Neutrophil (primary cell): ENCODE measurements at regions not wholly inside any gene's neighbourhood (a gene's known extent, or its start where the extent isn't known, plus 50 kb on each side); places are given as distances from the start of the nearest gene placed in this dataset.

Experiments used
- H3K27ac ChIP-seq: fragments of 200-600 bp; sonication (generic); 2 replicates; pipeline ENCODE4 v1.5.1; 2016; ENCODE audit warnings: mild to moderate bottlenecking, moderate library complexity
- H3K27me3 ChIP-seq: fragments of 200-600 bp; sonication (generic); 2 replicates; pipeline ENCODE4 v1.6.0; 2016; ENCODE audit warnings: mild to moderate bottlenecking
- H3K36me3 ChIP-seq: fragments of 200-600 bp; sonication (generic); 2 replicates; pipeline ENCODE4 v1.5.1; 2017
- H3K4me1 ChIP-seq, 2 experiments: fragments of 200-600 bp in 1 of 2; sonication (generic) in 1 of 2; 1 replicate in 1 of 2; 2 replicates in 1 of 2; pipeline versions ENCODE4 v1.5.1 to v1.6.1; 2013 to 2016; ENCODE audit warnings: low read depth in 1 of 2, low read length in 1 of 2, mild to moderate bottlenecking in 1 of 2, moderate library complexity in 1 of 2; ENCODE audit not compliant: control insufficient read depth in 1 of 2, insufficient read depth in 1 of 2
- H3K4me3 ChIP-seq, 2 experiments: fragments of 200-600 bp in 1 of 2; sonication (generic) in 1 of 2; 1 replicate in 1 of 2; 2 replicates in 1 of 2; pipeline ENCODE4 v1.5.1; 2013 to 2016; ENCODE audit warnings: low read depth in 1 of 2, low read length in 1 of 2, mild to moderate bottlenecking in 1 of 2, moderate library complexity in 1 of 2
- H3K9me3 ChIP-seq: fragments of 200-600 bp; sonication (generic); 2 replicates; pipeline ENCODE4 v1.5.1; 2016
- CTCF ChIP-seq: fragments of 200-600 bp; sonication (generic); IDR thresholded peaks from 2 replicates; pipeline ENCODE4 v1.5.1; 2016; ENCODE audit warnings: antibody characterized with exemption

DNA sequence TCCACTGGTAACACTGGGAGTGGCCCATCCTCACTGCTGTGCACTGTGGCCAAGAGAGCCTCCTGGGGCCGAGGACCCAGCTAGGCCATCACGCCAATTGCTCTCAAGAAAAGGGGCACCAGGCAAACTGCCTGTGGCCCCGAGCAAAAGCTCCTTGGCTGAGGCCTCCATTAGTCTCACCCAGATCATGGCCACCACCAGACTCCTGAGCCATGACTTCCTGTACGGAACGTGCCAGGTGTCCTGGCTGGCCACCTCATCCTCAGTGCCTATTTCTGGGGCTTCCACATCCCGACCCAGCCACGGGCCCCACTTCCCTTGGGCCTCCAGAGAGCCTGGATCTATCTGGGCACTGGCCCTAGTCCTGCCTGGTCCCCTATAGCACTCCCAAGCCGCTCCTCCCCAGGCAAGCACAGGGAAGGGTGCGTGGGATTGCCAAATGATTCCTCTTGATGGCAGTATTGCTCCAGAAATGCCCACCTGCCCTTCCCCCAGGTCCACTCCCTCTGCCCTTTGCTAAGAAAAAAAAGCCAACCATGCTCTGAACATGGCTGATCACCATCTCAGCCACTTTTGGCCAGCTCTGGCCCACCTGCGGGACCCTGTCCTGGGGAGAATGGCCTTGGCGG is 212.6 kb upstream of the AGTR2 start:
- H3K36me3 ChIP-seq: no peaks in the 10 kb centered on the region
- TF ChIP-seq CTCF: no peak
- no peak overlapping the region for H3K27ac ChIP-seq
- H3K9me3 ChIP-seq: no peaks in the 10 kb centered on the region
- no peak overlapping the region for H3K4me3 ChIP-seq
- no peaks in the 10 kb centered on the region for H3K27me3 ChIP-seq
- H3K4me1 ChIP-seq: no peaks in the 10 kb centered on the region

DNA sequence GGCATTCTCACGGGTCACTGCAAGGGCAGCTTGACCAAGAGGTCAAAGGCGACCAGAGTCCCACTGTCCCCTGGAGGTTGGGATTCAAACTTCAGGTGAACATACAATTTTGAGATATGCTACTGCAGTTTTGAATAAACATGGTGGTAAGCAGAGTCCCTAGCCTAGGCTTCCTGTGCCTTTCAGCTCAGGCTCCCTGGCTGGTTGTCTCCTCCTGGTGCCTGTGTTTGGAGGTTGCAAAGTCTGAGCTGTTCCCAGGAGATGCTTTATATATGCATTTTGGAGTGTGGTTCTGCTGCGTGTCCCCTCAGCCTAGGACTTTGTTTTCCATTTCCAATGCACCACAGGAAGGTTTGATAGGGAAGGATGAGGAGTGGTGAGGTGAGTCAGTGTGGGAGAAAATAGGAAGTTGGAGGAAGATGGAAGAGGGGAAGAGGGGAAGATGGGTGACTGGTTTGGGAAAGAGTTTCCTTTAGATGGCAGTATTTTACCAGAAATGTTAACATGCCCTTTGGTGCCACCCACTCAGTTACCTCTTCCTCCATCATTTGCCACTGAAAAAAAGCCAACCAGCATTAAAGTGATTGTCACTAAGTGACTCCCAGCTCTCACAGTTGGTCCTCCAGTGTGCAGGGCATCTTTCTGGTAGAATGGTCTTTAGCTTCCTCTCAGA is 211.7 kb upstream of the AGTR2 start:
- Histone ChIP-seq H3K27ac (no peak overlapping the region), H3K27me3 (no peaks in the 10 kb centered on the region), H3K4me3 (no peak overlapping the region), H3K9me3 (no peaks in the 10 kb centered on the region), H3K4me1 (no peaks in the 10 kb centered on the region), H3K36me3 (no peaks in the 10 kb centered on the region)
- no peak for TF ChIP-seq CTCF

GRCh38 chrX:115960440-115961084 is 210.0 kb upstream of the AGTR2 start:
- H3K27me3 ChIP-seq: no peaks in the 10 kb centered on the region
- H3K27ac ChIP-seq: no peak overlapping the region
- no peak for TF ChIP-seq CTCF

DNA sequence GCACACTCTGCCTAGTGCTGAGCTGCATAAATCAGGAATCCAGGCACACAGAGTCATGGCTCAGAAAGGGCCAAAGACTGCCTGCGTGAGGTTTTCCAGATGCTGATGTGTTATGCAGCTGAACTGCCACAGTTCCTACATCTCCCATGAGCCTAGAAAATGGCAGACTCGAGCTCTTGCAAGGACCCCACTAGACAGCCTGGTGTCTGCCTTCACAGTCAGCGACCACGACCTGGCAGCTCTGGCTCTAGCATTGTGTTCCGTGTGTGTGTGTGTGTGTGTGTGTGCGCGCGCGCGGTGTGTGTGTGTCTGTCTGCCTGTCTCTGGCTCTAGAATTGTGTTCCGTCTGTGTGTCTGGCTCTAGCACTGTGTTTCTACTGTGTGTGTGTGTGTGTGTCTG is 203.6 kb upstream of the AGTR2 start:
- H3K4me3 ChIP-seq: no peak overlapping the region
- no peak for TF ChIP-seq CTCF
- no peak overlapping the region for H3K27ac ChIP-seq

More at GRCh38 chrX:115960440-115961084, 210.0 kb upstream of the AGTR2 start:
- H3K9me3 ChIP-seq: no peaks in the 10 kb centered on the region
- H3K36me3 ChIP-seq: no peaks in the 10 kb centered on the region
- H3K4me1 ChIP-seq: no peaks in the 10 kb centered on the region
- no peak overlapping the region for H3K4me3 ChIP-seq

GRCh38 chrX:115968436-115969252 is 201.9 kb upstream of the AGTR2 start:
- H3K27ac ChIP-seq: no peak overlapping the region
- no peaks in the 10 kb centered on the region for H3K4me1 ChIP-seq
- H3K9me3 ChIP-seq: no peaks in the 10 kb centered on the region
- no peak for TF ChIP-seq CTCF
- no peak overlapping the region for H3K4me3 ChIP-seq
- no peaks in the 10 kb centered on the region for H3K36me3 ChIP-seq
- peaks cover 24% of the 10 kb centered on the region for H3K27me3 ChIP-seq

More for the DNA sequence above, 203.6 kb upstream of the AGTR2 start:
- Histone ChIP-seq H3K27me3 (peaks cover 24% of the 10 kb centered on the region), H3K4me1 (no peaks in the 10 kb centered on the region), H3K36me3 (no peaks in the 10 kb centered on the region), H3K9me3 (no peaks in the 10 kb centered on the region)
